Upper lobe of left lung (tissue), 4 donors: ENCODE measurements at regions not wholly inside any gene's neighbourhood (a gene's known extent, or its start where the extent isn't known, plus 50 kb on each side); places are given as distances from the start of the nearest gene placed in this dataset.

Experiments used
- EP300 ChIP-seq, 4 donors: sonication (generic); formaldehyde crosslinking; IDR thresholded peaks; one replicate each; pipeline ENCODE4 v1.5.1; 2017; ENCODE audit warnings: antibody characterized with exemption in 4 of 4, control low read depth in 2 of 4
- POLR2A ChIP-seq, 4 donors: fragments of 450-650 bp; IDR thresholded peaks; one replicate each; pipeline ENCODE4 v1.5.1; 2016 to 2017; ENCODE audit warnings: antibody characterized with exemption in 4 of 4, mild to moderate bottlenecking in 2 of 4
- POLR2AphosphoS5 ChIP-seq, 2 donors: sonication (generic); formaldehyde crosslinking; IDR thresholded peaks; one replicate each; pipeline ENCODE4 v1.5.1; 2017; ENCODE audit warnings: antibody characterized with exemption in 2 of 2
- TF ChIP-seq, protein P1 (sequence below), 6 experiments: fragments of 450-650 bp in 4 of 6; fragments of 200-600 bp in 2 of 6; sonication (generic) in 2 of 6; IDR thresholded peaks; one replicate each; pipeline ENCODE4 v1.5.1; 2016 to 2019; ENCODE audit warnings: antibody characterized with exemption in 6 of 6

DNA sequence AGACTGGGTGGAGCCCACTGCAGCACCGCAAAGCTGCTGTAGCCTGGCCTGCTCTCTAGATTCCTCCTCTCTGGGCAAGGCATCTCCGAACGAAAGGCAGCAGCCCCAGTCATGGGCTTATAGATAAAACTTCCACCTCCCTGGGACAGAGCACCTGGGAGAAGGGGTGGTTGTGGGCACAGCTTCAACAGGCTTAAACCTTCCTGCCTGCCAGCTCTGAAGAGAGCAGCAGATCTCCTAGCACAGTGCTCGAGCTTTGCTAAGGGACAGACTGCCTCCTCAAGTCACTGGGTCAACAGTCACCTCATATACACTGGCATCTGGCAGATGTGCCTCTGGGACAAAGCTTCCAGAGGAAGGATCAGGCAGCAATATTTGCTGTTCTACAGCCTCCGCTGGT lies 117.3 kb downstream of the EHF start:
- TF ChIP-seq, protein P1, sequence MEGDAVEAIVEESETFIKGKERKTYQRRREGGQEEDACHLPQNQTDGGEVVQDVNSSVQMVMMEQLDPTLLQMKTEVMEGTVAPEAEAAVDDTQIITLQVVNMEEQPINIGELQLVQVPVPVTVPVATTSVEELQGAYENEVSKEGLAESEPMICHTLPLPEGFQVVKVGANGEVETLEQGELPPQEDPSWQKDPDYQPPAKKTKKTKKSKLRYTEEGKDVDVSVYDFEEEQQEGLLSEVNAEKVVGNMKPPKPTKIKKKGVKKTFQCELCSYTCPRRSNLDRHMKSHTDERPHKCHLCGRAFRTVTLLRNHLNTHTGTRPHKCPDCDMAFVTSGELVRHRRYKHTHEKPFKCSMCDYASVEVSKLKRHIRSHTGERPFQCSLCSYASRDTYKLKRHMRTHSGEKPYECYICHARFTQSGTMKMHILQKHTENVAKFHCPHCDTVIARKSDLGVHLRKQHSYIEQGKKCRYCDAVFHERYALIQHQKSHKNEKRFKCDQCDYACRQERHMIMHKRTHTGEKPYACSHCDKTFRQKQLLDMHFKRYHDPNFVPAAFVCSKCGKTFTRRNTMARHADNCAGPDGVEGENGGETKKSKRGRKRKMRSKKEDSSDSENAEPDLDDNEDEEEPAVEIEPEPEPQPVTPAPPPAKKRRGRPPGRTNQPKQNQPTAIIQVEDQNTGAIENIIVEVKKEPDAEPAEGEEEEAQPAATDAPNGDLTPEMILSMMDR (IDR thresholded peaks at IDR 0.05) = no peak
- no peak for TF ChIP-seq POLR2A (IDR thresholded peaks at IDR 0.05)
- TF ChIP-seq POLR2AphosphoS5 (IDR thresholded peaks at IDR 0.05) = no peak
- no peak for TF ChIP-seq EP300 (IDR thresholded peaks at IDR 0.05)
